Transverse colon (tissue), 3 donors: ENCODE measurements at regions not wholly inside any gene's neighbourhood (a gene's known extent, or its start where the extent isn't known, plus 50 kb on each side); places are given as distances from the start of the nearest gene placed in this dataset.

Experiments used
- CTCF ChIP-seq, 5 experiments: fragments of 200-600 bp in 3 of 5; fragments of 450-650 bp in 2 of 5; sonication (generic) in 3 of 5; IDR thresholded peaks; 1 replicate in 2 of 5; 2 replicates in 3 of 5; pipeline ENCODE4 v1.5.1; 2016 to 2017; ENCODE audit warnings: antibody characterized with exemption in 5 of 5, inconsistent platforms in 3 of 5, mild to moderate bottlenecking in 2 of 5, moderate library complexity in 1 of 5
- EP300 ChIP-seq: sonication (generic); formaldehyde crosslinking; IDR thresholded peaks from one replicate; pipeline ENCODE4 v1.6.1; 2017; ENCODE audit warnings: antibody characterized with exemption, low read depth

- no peak for TF ChIP-seq EP300
- TF ChIP-seq CTCF (IDR thresholded peaks at IDR 0.05), result no peak
Observed at GRCh38 chr5:53782620-53783019, 222.2 kb downstream of the NDUFS4 start.
